ENCODE measurements at regions not wholly inside any gene's neighbourhood (a gene's known extent, or its start where the extent isn't known, plus 50 kb on each side); places are given as distances from the start of the nearest gene placed in this dataset.
A peak's percentile ranks its signal among the peaks of the same experiment; 100 is the strongest.

- peaks cover 0 to 5% (median 4%) of the 10 kb centered on the region in 3 donors for H3K27me3 Mint-ChIP-seq (ENCODE audit: low read depth in 3 of 3)
- peaks cover 0 to 5% (median 2%) of the 10 kb centered on the region in 7 donors for H3K9me3 Mint-ChIP-seq
- Histone ChIP-seq H4K20me1 (ENCODE audit: insufficient read depth, low read length) (no peaks in the 10 kb centered on the region), H3K9ac (ENCODE audit: insufficient read depth, low read length, poor library complexity, severe bottlenecking) (no peak overlapping the region), H3K36me3 (replicated peaks in 1 of 2; ENCODE audit: control insufficient read depth in 1 of 2, insufficient read depth in 2 of 2, low read length in 2 of 2) (no peaks in the 10 kb centered on the region), H3K4me2 (replicated peaks; ENCODE audit: extremely low read depth, low read length, poor library complexity, severe bottlenecking) (no peak overlapping the region), H3K4me1 (ENCODE audit: control insufficient read depth in 1 of 2, insufficient read depth in 2 of 2, low read length in 2 of 2) (peaks cover 54 to 55% of the 10 kb centered on the region in 2 donors), H3K9me3 (replicated peaks in 1 of 2; ENCODE audit: control insufficient read depth in 1 of 2, insufficient read depth in 1 of 2, low read length in 2 of 2) (no peaks in the 10 kb centered on the region), H3K4me3 (replicated peaks in 1 of 3; ENCODE audit: low read depth in 2 of 3, low read length in 3 of 3) (no peak overlapping the region), H3K27me3 (ENCODE audit: control insufficient read depth in 2 of 2, insufficient read depth in 2 of 2, low read length in 2 of 2) (no peaks in the 10 kb centered on the region), H2AFZ (ENCODE audit: insufficient read depth, low read depth, low read length, poor library complexity, severe bottlenecking) (no peak overlapping the region), H3K27ac (ENCODE audit: low read depth in 1 of 2, low read length in 2 of 2) (peak overlapping the region in 1 of 2 donors; percentile 80), H3K79me2 (ENCODE audit: insufficient read depth, low read length) (peaks cover under 1% of the 10 kb centered on the region)
- DNase-seq, result peak; percentile 57 to 83 (median 62)
- H3K36me3 Mint-ChIP-seq, result peaks cover 14 to 27% of the 10 kb centered on the region in 2 donors
- H3K27ac Mint-ChIP-seq, result peak overlapping the region; percentile 51 to 89 (median 68)
- peaks cover 54% of the 10 kb centered on the region for H3K4me1 Mint-ChIP-seq
- 60% methylated on average over 2 of the region's 5 CpGs for WGBS (ENCODE audit: insufficient coverage)
- TF ChIP-seq, protein P1, sequence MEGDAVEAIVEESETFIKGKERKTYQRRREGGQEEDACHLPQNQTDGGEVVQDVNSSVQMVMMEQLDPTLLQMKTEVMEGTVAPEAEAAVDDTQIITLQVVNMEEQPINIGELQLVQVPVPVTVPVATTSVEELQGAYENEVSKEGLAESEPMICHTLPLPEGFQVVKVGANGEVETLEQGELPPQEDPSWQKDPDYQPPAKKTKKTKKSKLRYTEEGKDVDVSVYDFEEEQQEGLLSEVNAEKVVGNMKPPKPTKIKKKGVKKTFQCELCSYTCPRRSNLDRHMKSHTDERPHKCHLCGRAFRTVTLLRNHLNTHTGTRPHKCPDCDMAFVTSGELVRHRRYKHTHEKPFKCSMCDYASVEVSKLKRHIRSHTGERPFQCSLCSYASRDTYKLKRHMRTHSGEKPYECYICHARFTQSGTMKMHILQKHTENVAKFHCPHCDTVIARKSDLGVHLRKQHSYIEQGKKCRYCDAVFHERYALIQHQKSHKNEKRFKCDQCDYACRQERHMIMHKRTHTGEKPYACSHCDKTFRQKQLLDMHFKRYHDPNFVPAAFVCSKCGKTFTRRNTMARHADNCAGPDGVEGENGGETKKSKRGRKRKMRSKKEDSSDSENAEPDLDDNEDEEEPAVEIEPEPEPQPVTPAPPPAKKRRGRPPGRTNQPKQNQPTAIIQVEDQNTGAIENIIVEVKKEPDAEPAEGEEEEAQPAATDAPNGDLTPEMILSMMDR (IDR thresholded peaks at IDR 0.05), result no peak
- no peak overlapping the region for H3K4me3 Mint-ChIP-seq
- intact Hi-C loops (cut with micrococcal nuclease), result loop anchor here in 1 of 2 donors (5.0 to 10.0 kb wide), 2 partner anchors 54 to 122 kb away; no protein-coding TSS in a partner anchor
Observed at GRCh38 chr9:107933097-107933496, 443.5 kb upstream of the KLF4 start.

GRCh38 chr9:107932601-107933000 lies 443.0 kb upstream of the KLF4 start:
- H3K27me3 Mint-ChIP-seq (ENCODE audit: low read depth in 3 of 3), result peaks cover 0 to 5% (median 4%) of the 10 kb centered on the region in 3 donors
- H3K36me3 ChIP-seq (replicated peaks in 1 of 2; ENCODE audit: control insufficient read depth in 1 of 2, insufficient read depth in 2 of 2, low read length in 2 of 2), result no peaks in the 10 kb centered on the region
- no CpG with 5 or more reads among the region's 2 CpGs for WGBS (ENCODE audit: insufficient coverage)
- H3K4me1 Mint-ChIP-seq, result peaks cover 59% of the 10 kb centered on the region
- H3K4me3 ChIP-seq (replicated peaks in 1 of 3; ENCODE audit: low read depth in 2 of 3, low read length in 3 of 3), result no peak overlapping the region
- H3K9ac ChIP-seq (ENCODE audit: insufficient read depth, low read length, poor library complexity, severe bottlenecking), result no peak overlapping the region
- peaks cover 0 to 5% (median 2%) of the 10 kb centered on the region in 7 donors for H3K9me3 Mint-ChIP-seq
- no peak for DNase-seq
- H4K20me1 ChIP-seq (ENCODE audit: insufficient read depth, low read length), result no peaks in the 10 kb centered on the region
- H3K27me3 ChIP-seq (ENCODE audit: control insufficient read depth in 2 of 2, insufficient read depth in 2 of 2, low read length in 2 of 2), result no peaks in the 10 kb centered on the region
- H3K4me1 ChIP-seq (ENCODE audit: control insufficient read depth in 1 of 2, insufficient read depth in 2 of 2, low read length in 2 of 2), result peaks cover 59 to 60% of the 10 kb centered on the region in 2 donors
- TF ChIP-seq, protein P1 (IDR thresholded peaks at IDR 0.05), result no peak
- H3K9me3 ChIP-seq (replicated peaks in 1 of 2; ENCODE audit: control insufficient read depth in 1 of 2, insufficient read depth in 1 of 2, low read length in 2 of 2), result no peaks in the 10 kb centered on the region
- H3K4me2 ChIP-seq (replicated peaks; ENCODE audit: extremely low read depth, low read length, poor library complexity, severe bottlenecking), result peak overlapping the region; percentile 21
- H3K79me2 ChIP-seq (ENCODE audit: insufficient read depth, low read length), result peaks cover 6% of the 10 kb centered on the region
- no peak overlapping the region for H2AFZ ChIP-seq (ENCODE audit: insufficient read depth, low read depth, low read length, poor library complexity, severe bottlenecking)
- H3K36me3 Mint-ChIP-seq, result peaks cover 12 to 27% of the 10 kb centered on the region in 2 donors
- intact Hi-C loops (cut with micrococcal nuclease), result loop anchor here in 1 of 2 donors (5.0 to 10.0 kb wide), 2 partner anchors 55 to 122 kb away; no protein-coding TSS in a partner anchor
- no peak overlapping the region for H3K4me3 Mint-ChIP-seq
- peak overlapping the region; percentile 64 to 89 (median 69) for H3K27ac Mint-ChIP-seq
- peak overlapping the region in 1 of 2 donors; percentile 80 for H3K27ac ChIP-seq (ENCODE audit: low read depth in 1 of 2, low read length in 2 of 2)

Data from CD14-positive monocyte (primary cell).